ENCODE measurements at regions not wholly inside any gene's neighbourhood (a gene's known extent, or its start where the extent isn't known, plus 50 kb on each side); places are given as distances from the start of the nearest gene placed in this dataset.

DNA sequence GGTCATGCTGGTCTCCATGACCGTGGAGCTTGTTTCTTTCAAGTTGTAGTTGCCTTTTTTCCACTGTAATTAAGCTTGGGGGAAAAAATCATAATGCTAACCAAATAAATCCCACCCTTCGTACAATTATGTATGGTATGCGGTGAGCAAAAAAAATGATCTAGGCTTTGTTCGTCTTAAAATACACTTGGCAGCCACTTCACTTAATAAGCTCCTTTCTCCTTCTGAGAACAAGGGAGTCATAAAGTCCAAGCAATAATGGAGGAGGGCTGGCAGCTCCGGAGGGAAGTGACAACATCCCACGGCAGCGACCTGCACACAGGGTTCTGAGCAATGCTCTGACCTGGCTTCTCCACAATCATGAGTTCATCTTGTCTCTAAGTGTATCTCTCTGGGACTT lies 91.2 kb upstream of the KLHL29 start:
- TF ChIP-seq, protein P1, sequence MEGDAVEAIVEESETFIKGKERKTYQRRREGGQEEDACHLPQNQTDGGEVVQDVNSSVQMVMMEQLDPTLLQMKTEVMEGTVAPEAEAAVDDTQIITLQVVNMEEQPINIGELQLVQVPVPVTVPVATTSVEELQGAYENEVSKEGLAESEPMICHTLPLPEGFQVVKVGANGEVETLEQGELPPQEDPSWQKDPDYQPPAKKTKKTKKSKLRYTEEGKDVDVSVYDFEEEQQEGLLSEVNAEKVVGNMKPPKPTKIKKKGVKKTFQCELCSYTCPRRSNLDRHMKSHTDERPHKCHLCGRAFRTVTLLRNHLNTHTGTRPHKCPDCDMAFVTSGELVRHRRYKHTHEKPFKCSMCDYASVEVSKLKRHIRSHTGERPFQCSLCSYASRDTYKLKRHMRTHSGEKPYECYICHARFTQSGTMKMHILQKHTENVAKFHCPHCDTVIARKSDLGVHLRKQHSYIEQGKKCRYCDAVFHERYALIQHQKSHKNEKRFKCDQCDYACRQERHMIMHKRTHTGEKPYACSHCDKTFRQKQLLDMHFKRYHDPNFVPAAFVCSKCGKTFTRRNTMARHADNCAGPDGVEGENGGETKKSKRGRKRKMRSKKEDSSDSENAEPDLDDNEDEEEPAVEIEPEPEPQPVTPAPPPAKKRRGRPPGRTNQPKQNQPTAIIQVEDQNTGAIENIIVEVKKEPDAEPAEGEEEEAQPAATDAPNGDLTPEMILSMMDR (IDR thresholded peaks at IDR 0.05) = no peak
- no peak for TF ChIP-seq POLR2A (IDR thresholded peaks at IDR 0.05)

Data from heart left ventricle (tissue), 13 donors.